H1 (cell line): ENCODE measurements at regions not wholly inside any gene's neighbourhood (a gene's known extent, or its start where the extent isn't known, plus 50 kb on each side); places are given as distances from the start of the nearest gene placed in this dataset.

Experiments used
- CEBPB ChIP-seq: IDR thresholded peaks from 2 replicates; pipeline ENCODE4 v1.6.1; 2012; ENCODE audit warnings: low read depth, low read length
- EZH2 ChIP-seq: fragments of 200-600 bp; sonication (generic); IDR thresholded peaks from 2 replicates; pipeline ENCODE4 v1.7.1; 2012; ENCODE audit warnings: low read depth, mild to moderate bottlenecking, moderate library complexity, low read length, inconsistent platforms; ENCODE audit not compliant: severe bottlenecking
- MAFK ChIP-seq: IDR thresholded peaks from 2 replicates; pipeline ENCODE4 v1.6.1; 2012; ENCODE audit warnings: low read depth, mild to moderate bottlenecking, improper control_type of control experiment, low read length
- POLR2A ChIP-seq, 2 experiments: IDR thresholded peaks; 1 replicate in 1 of 2; 2 replicates in 1 of 2; pipeline ENCODE4 v1.6.1; 2011; ENCODE audit warnings: low read depth in 2 of 2, low read length in 2 of 2, mild to moderate bottlenecking in 2 of 2; ENCODE audit errors: control extremely low read depth in 1 of 2
- RAD21 ChIP-seq, 2 experiments: IDR thresholded peaks in 1 of 2; conservative IDR thresholded peaks in 1 of 2; 2 replicates each; pipeline ENCODE4 v1.6.1; 2011; ENCODE audit warnings: low read depth in 2 of 2, low read length in 2 of 2, improper control_type of control experiment in 1 of 2, inconsistent platforms in 1 of 2, mild to moderate bottlenecking in 1 of 2, moderate library complexity in 1 of 2
- RNF2 ChIP-seq: fragments of 200-900, 300-1000 bp; sonication (generic); IDR thresholded peaks from 2 replicates; pipeline ENCODE4 v1.7.1; 2016; ENCODE audit warnings: borderline replicate concordance, low read depth, mild to moderate bottlenecking, antibody characterized with exemption, low read length; ENCODE audit not compliant: poor library complexity, severe bottlenecking; ENCODE audit errors: missing control alignments
- SUZ12 ChIP-seq: fragments of 200-600 bp; sonication (generic); IDR thresholded peaks from 2 replicates; pipeline ENCODE4 v1.6.1; 2012; ENCODE audit warnings: mild to moderate bottlenecking, inconsistent platforms, low read length, moderate library complexity, mixed read lengths

GRCh38 chr2:125584732-125585131 lies 1071.2 kb upstream of the GYPC start:
- TF ChIP-seq SUZ12 (no peak), CEBPB (no peak), RNF2 (no peak), MAFK (no peak), RAD21 (IDR thresholded peaks at IDR 0.05 in 1 of 2, conservative IDR thresholded peaks at IDR 0.05 in 1 of 2; ENCODE audit: low read depth in 2 of 2, low read length in 2 of 2) (no peak), POLR2A (IDR thresholded peaks at IDR 0.05; ENCODE audit: control extremely low read depth in 1 of 2, low read depth in 2 of 2, low read length in 2 of 2) (no peak), EZH2 (no peak)
